GM23338 (cell line): ENCODE measurements at regions not wholly inside any gene's neighbourhood (a gene's known extent, or its start where the extent isn't known, plus 50 kb on each side); places are given as distances from the start of the nearest gene placed in this dataset.

Experiments
- ATAC-seq: fragments of 200-7000 bp; cut with Tn5 transposase; 3 replicates; pipeline ENCODE4 v1.9.1; 2020
- DNase-seq: peaks from one replicate; pipeline ENCODE4 v3.0.0-alpha.2; 2015; ENCODE audit warnings: low spot score
- H2AFZ ChIP-seq: fragments of 200-600 bp; sonication (generic); 2 replicates; pipeline ENCODE4 v1.8.0; 2016; ENCODE audit warnings: antibody characterized with exemption, mild to moderate bottlenecking, moderate library complexity
- H3F3A ChIP-seq: fragments of 200-600 bp; sonication (generic); replicated peaks from 2 replicates; pipeline ENCODE4 v1.8.0; 2017; ENCODE audit warnings: antibody characterized with exemption, mixed run types, low read depth
- H3K27ac ChIP-seq: fragments of 200-600 bp; sonication (generic); 2 replicates; pipeline ENCODE4 v1.6.1; 2016; ENCODE audit warnings: low read depth
- H3K27me3 ChIP-seq: fragments of 200-600 bp; sonication (generic); 2 replicates; pipeline ENCODE4 v1.8.0; 2016; ENCODE audit warnings: mild to moderate bottlenecking, mixed run types, moderate library complexity; ENCODE audit not compliant: insufficient read depth
- H3K36me3 ChIP-seq: fragments of 200-600 bp; sonication (generic); 2 replicates; pipeline ENCODE4 v1.8.0; 2016; ENCODE audit warnings: mild to moderate bottlenecking; ENCODE audit not compliant: insufficient read depth
- H3K4me1 ChIP-seq: fragments of 200-600 bp; sonication (generic); 2 replicates; pipeline ENCODE4 v1.8.0; 2016; ENCODE audit warnings: mild to moderate bottlenecking, moderate library complexity; ENCODE audit not compliant: insufficient read depth
- H3K4me2 ChIP-seq: fragments of 200-600 bp; sonication (generic); 2 replicates; pipeline ENCODE4 v1.7.1; 2017; ENCODE audit warnings: mixed run types
- H3K4me3 ChIP-seq: fragments of 200-600 bp; sonication (generic); 2 replicates; pipeline ENCODE4 v1.6.1; 2016; ENCODE audit warnings: mixed run types
- H3K79me2 ChIP-seq: fragments of 200-600 bp; sonication (generic); replicated peaks from 2 replicates; pipeline ENCODE4 v1.8.0; 2017; ENCODE audit warnings: mild to moderate bottlenecking; ENCODE audit not compliant: insufficient read depth
- H3K9me2 ChIP-seq: fragments of 200-600 bp; sonication (generic); 2 replicates; pipeline ENCODE4 v1.8.0; 2017; ENCODE audit not compliant: insufficient read depth
- H4K20me1 ChIP-seq: fragments of 200-600 bp; sonication (generic); replicated peaks from 2 replicates; pipeline ENCODE4 v1.8.0; 2017; ENCODE audit warnings: mild to moderate bottlenecking; ENCODE audit not compliant: insufficient read depth
- H3K27ac Mint-ChIP-seq: 2 replicates; pipeline ENCODE4 v1.8.0; 2020; ENCODE audit warnings: inconsistent platforms, mild to moderate bottlenecking, moderate library complexity, mixed read lengths
- H3K27me3 Mint-ChIP-seq: 3 replicates; pipeline ENCODE4 v1.8.0; 2022; ENCODE audit warnings: low read depth, mild to moderate bottlenecking, moderate library complexity, mixed read lengths, inconsistent platforms; ENCODE audit not compliant: insufficient read depth, poor library complexity
- H3K36me3 Mint-ChIP-seq: 3 replicates; pipeline ENCODE4 v1.8.0; 2021; ENCODE audit warnings: low read depth, mild to moderate bottlenecking, inconsistent platforms, moderate library complexity, mixed read lengths
- H3K4me1 Mint-ChIP-seq: 3 replicates; pipeline ENCODE4 v1.8.0; 2020; ENCODE audit warnings: mild to moderate bottlenecking, inconsistent platforms, mixed read lengths
- H3K4me3 Mint-ChIP-seq: 3 replicates; pipeline ENCODE4 v1.8.0; 2021; ENCODE audit warnings: moderate library complexity, mild to moderate bottlenecking, inconsistent platforms, mixed read lengths
- H3K9me3 Mint-ChIP-seq: 3 replicates; pipeline ENCODE4 v1.8.0; 2020; ENCODE audit warnings: moderate library complexity, mild to moderate bottlenecking, inconsistent platforms, mixed read lengths
- CTCF ChIP-seq, 2 experiments: fragments of 200-600 bp in 1 of 2; sonication (generic) in 1 of 2; conservative IDR thresholded peaks; 2 replicates each; pipeline versions ENCODE4 v1.5.1 to v1.6.1; 2016 to 2017; ENCODE audit warnings: antibody characterized with exemption in 2 of 2, low read depth in 2 of 2, mild to moderate bottlenecking in 2 of 2, moderate library complexity in 1 of 2
- ETS1 ChIP-seq: IDR thresholded peaks from 2 replicates; pipeline ENCODE4 v1.6.1; 2016; ENCODE audit warnings: antibody characterized with exemption
- EZH2 ChIP-seq: fragments of 200-600 bp; sonication (generic); IDR thresholded peaks from one replicate; pipeline ENCODE4 v1.8.0; 2017; ENCODE audit warnings: antibody characterized with exemption, mild to moderate bottlenecking, low read depth; ENCODE audit not compliant: unreplicated experiment
- EZH2phosphoT487 ChIP-seq: fragments of 200-600 bp; sonication (generic); IDR thresholded peaks from one replicate; pipeline ENCODE4 v1.8.1; 2018; ENCODE audit warnings: antibody characterized with exemption; ENCODE audit not compliant: unreplicated experiment
- JUNB ChIP-seq: IDR thresholded peaks from one replicate; pipeline ENCODE4 v1.6.1; 2016; ENCODE audit warnings: antibody characterized with exemption; ENCODE audit not compliant: unreplicated experiment
- POLR2AphosphoS5 ChIP-seq: IDR thresholded peaks from 2 replicates; pipeline ENCODE4 v1.6.1; 2016; ENCODE audit warnings: antibody characterized with exemption, low read depth
- REST ChIP-seq: IDR thresholded peaks from one replicate; pipeline ENCODE4 v1.6.1; 2018; ENCODE audit warnings: antibody characterized with exemption; ENCODE audit not compliant: unreplicated experiment
- STAT1 ChIP-seq: IDR thresholded peaks from one replicate; pipeline ENCODE4 v1.6.1; 2016; ENCODE audit warnings: antibody characterized with exemption; ENCODE audit not compliant: unreplicated experiment
- ZNF331 ChIP-seq: fragments of 250-450 bp; sonication (Bioruptor Pico); IDR thresholded peaks from 2 replicates; pipeline ENCODE4 v1.5.0; 2020; ENCODE audit warnings: low read depth, mild to moderate bottlenecking, moderate library complexity

GRCh38 chr3:102830415-102830814, 395.6 kb downstream of the ZPLD1 start (continued):
- TF ChIP-seq EZH2phosphoT487: no peak
- no peak for TF ChIP-seq EZH2
- TF ChIP-seq ZNF331 (CRISPR knock-in tag): no peak
- no peak for TF ChIP-seq ETS1
- no peak for TF ChIP-seq POLR2AphosphoS5
- no peak for TF ChIP-seq JUNB
- no peak for TF ChIP-seq STAT1

GRCh38 chr3:102841866-102842265, 407.1 kb downstream of the ZPLD1 start:
- Histone ChIP-seq H3K4me3 (no peak overlapping the region), H3K9me2 (no peaks in the 10 kb centered on the region), H3K79me2 (no peaks in the 10 kb centered on the region), H3K27me3 (no peaks in the 10 kb centered on the region), H3K4me1 (no peaks in the 10 kb centered on the region), H4K20me1 (no peaks in the 10 kb centered on the region), H3K27ac (no peak overlapping the region), H3F3A (no peaks in the 10 kb centered on the region), H3K36me3 (0 out of 2 replicates have a peak, but pooled peaks cover 3% of the 10 kb centered on the region), H2AFZ (no peak overlapping the region), H3K4me2 (no peak overlapping the region)
- Mint-ChIP-seq H3K27me3 (no peaks in the 10 kb centered on the region), H3K4me3 (no peak overlapping the region), H3K4me1 (no peaks in the 10 kb centered on the region), H3K36me3 (peaks cover 2% of the 10 kb centered on the region), H3K9me3 (peaks cover 20% of the 10 kb centered on the region), H3K27ac (no peak overlapping the region)
- DNase-seq (no peak), ATAC-seq (no peak)
- no peak for TF ChIP-seq CTCF (conservative IDR thresholded peaks at IDR 0.05; ENCODE audit: low read depth in 2 of 2)
- TF ChIP-seq REST: no peak
